PC-9 (cell line): ENCODE measurements at regions not wholly inside any gene's neighbourhood (a gene's known extent, or its start where the extent isn't known, plus 50 kb on each side); places are given as distances from the start of the nearest gene placed in this dataset.

ENCODE experiments used
- BruUV-seq: library from RNA; stranded (reverse); fragments of 400-500 nt; replicated peaks from 2 replicates; lab custom pipeline; 2021; lab: Mats Ljungman, UMichigan
- CTCF ChIA-PET: fragments of 300-600 bp; sonication (Branson Sonifier 250); formaldehyde crosslinking; loops from one replicate; lab custom pipeline; 2022; ENCODE audit warnings: antibody characterized with exemption; lab: Charles Lee
- POLR2A ChIA-PET: fragments of 300-600 bp; sonication (Branson Sonifier 250); formaldehyde crosslinking; loops from one replicate; lab custom pipeline; 2022; ENCODE audit warnings: antibody characterized with exemption; ENCODE audit not compliant: unreplicated experiment; lab: Charles Lee
- DNase-seq, 2 experiments: peaks; one replicate each; pipeline versions ENCODE4 v3.0.0 to v3.0.0-alpha.2; 2015 to 2022; ENCODE audit warnings: mixed read lengths in 1 of 2
- H2AFZ ChIP-seq: fragments of 200-600 bp; sonication (generic); 2 replicates; pipeline ENCODE4 v1.8.1; 2017; ENCODE audit warnings: antibody characterized with exemption
- H3F3A ChIP-seq: fragments of 200-600 bp; sonication (generic); 2 replicates; pipeline ENCODE4 v1.8.1; 2017; ENCODE audit warnings: antibody characterized with exemption, mild to moderate bottlenecking, low read depth; ENCODE audit not compliant: insufficient read depth
- H3K27ac ChIP-seq: fragments of 200-600 bp; sonication (generic); 2 replicates; pipeline ENCODE4 v1.6.1; 2016; ENCODE audit warnings: mixed run types
- H3K27me3 ChIP-seq: fragments of 200-600 bp; sonication (generic); 2 replicates; pipeline ENCODE4 v1.6.1; 2016; ENCODE audit warnings: low read depth, mixed run types; ENCODE audit not compliant: insufficient read depth
- H3K36me3 ChIP-seq: fragments of 200-600 bp; sonication (generic); 2 replicates; pipeline ENCODE4 v1.6.1; 2016; ENCODE audit warnings: low read depth, mixed run types
- H3K4me1 ChIP-seq: fragments of 200-600 bp; sonication (generic); replicated peaks from 2 replicates; pipeline ENCODE4 v1.6.1; 2016; ENCODE audit warnings: mixed run types; ENCODE audit not compliant: insufficient read depth
- H3K4me2 ChIP-seq: fragments of 200-600 bp; sonication (generic); 2 replicates; pipeline ENCODE4 v1.6.1; 2017; ENCODE audit warnings: mixed run types
- H3K4me3 ChIP-seq: fragments of 200-600 bp; sonication (generic); 2 replicates; pipeline ENCODE4 v1.6.1; 2016; ENCODE audit warnings: mixed run types
- H3K79me2 ChIP-seq: fragments of 200-600 bp; sonication (generic); 2 replicates; pipeline ENCODE4 v1.6.1; 2017; ENCODE audit warnings: low read depth, mixed run types
- H3K9me2 ChIP-seq: fragments of 200-600 bp; sonication (generic); 2 replicates; pipeline ENCODE4 v1.8.1; 2017; ENCODE audit warnings: mild to moderate bottlenecking; ENCODE audit not compliant: insufficient read depth
- H3K9me3 ChIP-seq: fragments of 200-600 bp; sonication (generic); 2 replicates; pipeline ENCODE4 v1.8.1; 2016; ENCODE audit warnings: low read depth; ENCODE audit not compliant: insufficient read depth
- H4K20me1 ChIP-seq: fragments of 200-600 bp; sonication (generic); 2 replicates; pipeline ENCODE4 v1.8.1; 2017; ENCODE audit not compliant: insufficient read depth
- CTCF ChIP-seq: fragments of 200-600 bp; sonication (generic); conservative IDR thresholded peaks from 2 replicates; pipeline ENCODE4 v1.6.1; 2017; ENCODE audit warnings: mixed run types, antibody characterized with exemption, mild to moderate bottlenecking, moderate library complexity
- EZH2 ChIP-seq: fragments of 200-600 bp; sonication (generic); IDR thresholded peaks from 2 replicates; pipeline ENCODE4 v1.8.0; 2017; ENCODE audit warnings: antibody characterized with exemption, low read depth
- intact Hi-C: fragments of 100-400 bp; cut with micrococcal nuclease; formaldehyde crosslinking; loops from one replicate; pipeline ENCODE4 v1.10.0; 2022; ENCODE audit not compliant: unreplicated experiment

- CTCF ChIA-PET = no interaction called here
- TF ChIP-seq EZH2 (no peak), CTCF (no peak)
- H4K20me1 ChIP-seq = no peaks in the 10 kb centered on the region
- peaks cover 21% of the 10 kb centered on the region for H3K4me1 ChIP-seq
- BruUV-seq = no TSS peak
- no peaks in the 10 kb centered on the region for H3K9me2 ChIP-seq
- no peak overlapping the region for H3K4me3 ChIP-seq
- no peaks in the 10 kb centered on the region for H3K79me2 ChIP-seq
- no peaks in the 10 kb centered on the region for H3K36me3 ChIP-seq
- H3F3A ChIP-seq = peaks cover 2% of the 10 kb centered on the region; the same call in 1 of the 2 replicates
- H3K27me3 ChIP-seq = no peaks in the 10 kb centered on the region
- H3K4me2 ChIP-seq = no peak overlapping the region
- H3K27ac ChIP-seq = no peak overlapping the region
- intact Hi-C loops = no loop called here
- no peak overlapping the region for H2AFZ ChIP-seq
- H3K9me3 ChIP-seq = no peaks in the 10 kb centered on the region
- DNase-seq = no peak
- POLR2A ChIA-PET = no interaction called here
Measured at GRCh38 chr5:135115591-135115990, 81.6 kb upstream of the PITX1 start.

GRCh38 chr5:135114759-135115158 lies 80.7 kb upstream of the PITX1 start:
- TF ChIP-seq CTCF (no peak), EZH2 (no peak)
- intact Hi-C loops = no loop called here
- CTCF ChIA-PET = no interaction called here

GRCh38 chr5:135112008-135112725 lies 78.1 kb upstream of the PITX1 start:
- ChIA-PET POLR2A (no interaction called here), CTCF (no interaction called here)
- H3K9me2 ChIP-seq = no peaks in the 10 kb centered on the region
- peaks cover 5% of the 10 kb centered on the region; the same call in 1 of the 2 replicates for H3F3A ChIP-seq
- no peaks in the 10 kb centered on the region for H3K27me3 ChIP-seq
- no peak overlapping the region for H3K4me3 ChIP-seq
- intact Hi-C loops = no loop called here
- H3K4me1 ChIP-seq = peaks cover 25% of the 10 kb centered on the region
- H2AFZ ChIP-seq = no peak overlapping the region
- H3K27ac ChIP-seq = no peak overlapping the region
- no peak for TF ChIP-seq CTCF
- no peak for TF ChIP-seq EZH2
- H3K4me2 ChIP-seq = peak overlapping the region; percentile 59; the same call in 1 of the 2 replicates
- no peaks in the 10 kb centered on the region for H3K9me3 ChIP-seq
- no peaks in the 10 kb centered on the region for H4K20me1 ChIP-seq
- H3K36me3 ChIP-seq = no peaks in the 10 kb centered on the region
- DNase-seq = no peak
- H3K79me2 ChIP-seq = no peaks in the 10 kb centered on the region
- no TSS peak for BruUV-seq

More at GRCh38 chr5:135114759-135115158, 80.7 kb upstream of the PITX1 start:
- H3K9me2 ChIP-seq = no peaks in the 10 kb centered on the region
- H3K79me2 ChIP-seq = no peaks in the 10 kb centered on the region
- no peak overlapping the region for H3K4me3 ChIP-seq
- peaks cover 25% of the 10 kb centered on the region for H3K4me1 ChIP-seq
- H4K20me1 ChIP-seq = no peaks in the 10 kb centered on the region
- H3K27me3 ChIP-seq = no peaks in the 10 kb centered on the region
- H3K9me3 ChIP-seq = no peaks in the 10 kb centered on the region
- no peak overlapping the region for H3K4me2 ChIP-seq
- H3F3A ChIP-seq = peaks cover 5% of the 10 kb centered on the region; the same call in 1 of the 2 replicates
- no peaks in the 10 kb centered on the region for H3K36me3 ChIP-seq
- H3K27ac ChIP-seq = no peak overlapping the region
- DNase-seq = no peak
- no peak overlapping the region for H2AFZ ChIP-seq
- BruUV-seq = no TSS peak
- POLR2A ChIA-PET = no interaction called here
